ENCODE measurements at regions not wholly inside any gene's neighbourhood (a gene's known extent, or its start where the extent isn't known, plus 50 kb on each side); places are given as distances from the start of the nearest gene placed in this dataset.

- Histone ChIP-seq H3K27me3 (ENCODE audit: insufficient read depth, low read length) (no peaks in the 10 kb centered on the region), H3K36me3 (ENCODE audit: insufficient read depth, low read length) (no peaks in the 10 kb centered on the region), H2AFZ (ENCODE audit: low read length) (peak overlapping the region; percentile 11), H3K79me2 (ENCODE audit: insufficient read depth, low read length) (no peaks in the 10 kb centered on the region), H3K4me3 (ENCODE audit: insufficient read depth, low read length) (no peak overlapping the region), H4K20me1 (ENCODE audit: insufficient read depth, low read length) (no peaks in the 10 kb centered on the region), H3K27ac (ENCODE audit: low read depth, low read length) (peak overlapping the region; percentile 44), H3K4me2 (ENCODE audit: insufficient read depth, low read length) (no peak overlapping the region), H3K4me1 (ENCODE audit: insufficient read depth, low read length) (no peaks in the 10 kb centered on the region), H3K9me3 (ENCODE audit: low read depth, low read length) (no peaks in the 10 kb centered on the region)
- no peak for TF ChIP-seq CTCF (IDR thresholded peaks at IDR 0.05; ENCODE audit: extremely low read depth, low read depth, low read length)
- DNase-seq (ENCODE audit: insufficient read length, low spot score, missing footprints) = peak; percentile 10
Measured at GRCh38 chr5:92527311-92528078, 1053.5 kb downstream of the NR2F1-AS1 start.

DNA sequence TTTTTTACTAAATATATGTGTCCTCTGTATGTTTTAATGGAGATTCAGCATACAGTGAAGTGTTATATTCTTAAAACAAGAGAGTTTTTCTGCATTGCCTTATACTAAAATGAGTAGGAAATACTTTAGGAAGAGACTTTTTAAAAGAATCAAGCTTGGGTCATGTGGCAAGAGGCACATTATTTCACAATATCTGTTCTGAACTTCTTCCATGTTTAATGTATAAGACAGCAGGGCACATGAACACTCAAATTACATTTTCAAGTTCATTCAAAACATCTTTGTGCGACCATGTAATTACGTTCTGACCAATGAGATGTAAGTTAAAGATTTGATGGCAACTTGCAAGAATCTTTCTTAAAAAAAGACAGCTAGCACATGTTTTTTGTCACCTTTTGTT lies 1055.9 kb downstream of the NR2F1-AS1 start:
- DNase-seq (ENCODE audit: insufficient read length, low spot score, missing footprints) = no peak
- H3K36me3 ChIP-seq (ENCODE audit: insufficient read depth, low read length) = no peaks in the 10 kb centered on the region
- H3K4me2 ChIP-seq (ENCODE audit: insufficient read depth, low read length) = no peak overlapping the region
- no peaks in the 10 kb centered on the region for H3K4me1 ChIP-seq (ENCODE audit: insufficient read depth, low read length)
- peak overlapping the region; percentile 14 for H2AFZ ChIP-seq (ENCODE audit: low read length)
- H3K9me3 ChIP-seq (ENCODE audit: low read depth, low read length) = no peaks in the 10 kb centered on the region
- no peaks in the 10 kb centered on the region for H3K79me2 ChIP-seq (ENCODE audit: insufficient read depth, low read length)
- TF ChIP-seq CTCF (IDR thresholded peaks at IDR 0.05; ENCODE audit: extremely low read depth, low read depth, low read length) = no peak
- no peaks in the 10 kb centered on the region for H3K27me3 ChIP-seq (ENCODE audit: insufficient read depth, low read length)
- no peak overlapping the region for H3K27ac ChIP-seq (ENCODE audit: low read depth, low read length)
- H3K4me3 ChIP-seq (ENCODE audit: insufficient read depth, low read length) = no peak overlapping the region
- H4K20me1 ChIP-seq (ENCODE audit: insufficient read depth, low read length) = no peaks in the 10 kb centered on the region

DNA sequence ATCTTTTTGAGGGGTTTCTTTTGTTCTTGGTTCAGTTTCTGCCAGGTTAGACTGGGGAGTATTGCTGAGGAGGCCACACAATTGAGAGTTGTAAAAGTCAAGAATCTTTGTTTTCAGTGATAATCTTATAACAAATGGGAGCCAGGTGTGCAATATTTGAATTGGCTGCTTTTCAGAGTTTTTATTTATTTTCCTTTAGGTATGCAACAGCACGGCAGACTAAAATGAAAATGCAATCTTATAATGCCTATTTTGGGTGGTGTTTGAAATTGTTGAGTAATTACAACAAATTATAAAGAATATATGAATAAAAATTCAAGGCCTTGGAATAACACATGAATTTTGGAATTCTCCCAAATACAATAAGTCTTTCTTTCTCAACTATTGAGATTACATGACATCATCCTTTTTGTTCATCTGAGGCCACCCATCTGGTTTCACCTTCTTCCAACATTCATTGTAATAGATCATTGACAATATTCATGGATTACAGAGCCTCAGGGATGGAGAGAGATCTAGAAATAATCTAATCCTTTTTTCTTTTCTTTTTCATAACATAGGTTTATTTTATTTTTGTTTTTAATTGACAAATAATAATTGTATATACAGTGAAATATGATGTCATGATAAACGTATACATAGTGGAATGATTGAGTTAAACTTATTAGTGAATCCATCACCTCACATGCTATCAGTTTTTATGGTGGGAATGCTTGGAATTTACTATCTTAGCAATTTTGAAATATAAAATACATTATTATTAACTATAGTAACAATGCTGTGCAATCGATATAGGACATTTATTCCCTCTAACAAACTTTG lies 1061.0 kb downstream of the NR2F1-AS1 start:
- Histone ChIP-seq H3K27ac (ENCODE audit: low read depth, low read length) (no peak overlapping the region), H4K20me1 (ENCODE audit: insufficient read depth, low read length) (no peaks in the 10 kb centered on the region), H3K36me3 (ENCODE audit: insufficient read depth, low read length) (no peaks in the 10 kb centered on the region), H3K4me3 (ENCODE audit: insufficient read depth, low read length) (no peak overlapping the region), H3K4me1 (ENCODE audit: insufficient read depth, low read length) (no peaks in the 10 kb centered on the region), H3K4me2 (ENCODE audit: insufficient read depth, low read length) (no peak overlapping the region), H3K9me3 (ENCODE audit: low read depth, low read length) (no peaks in the 10 kb centered on the region), H3K79me2 (ENCODE audit: insufficient read depth, low read length) (no peaks in the 10 kb centered on the region), H3K27me3 (ENCODE audit: insufficient read depth, low read length) (no peaks in the 10 kb centered on the region), H2AFZ (ENCODE audit: low read length) (peak overlapping the region; percentile 28)
- no peak for TF ChIP-seq CTCF (IDR thresholded peaks at IDR 0.05; ENCODE audit: extremely low read depth, low read depth, low read length)
- no peak for DNase-seq (ENCODE audit: insufficient read length, low spot score, missing footprints)

- TF ChIP-seq CTCF (IDR thresholded peaks at IDR 0.05; ENCODE audit: extremely low read depth, low read depth, low read length) = peak; percentile 70
- Histone ChIP-seq H3K79me2 (ENCODE audit: insufficient read depth, low read length) (no peaks in the 10 kb centered on the region), H3K36me3 (ENCODE audit: insufficient read depth, low read length) (no peaks in the 10 kb centered on the region), H3K27me3 (ENCODE audit: insufficient read depth, low read length) (no peaks in the 10 kb centered on the region), H3K4me3 (ENCODE audit: insufficient read depth, low read length) (no peak overlapping the region), H3K9me3 (ENCODE audit: low read depth, low read length) (no peaks in the 10 kb centered on the region), H3K4me2 (ENCODE audit: insufficient read depth, low read length) (peak overlapping the region; percentile 43), H3K27ac (ENCODE audit: low read depth, low read length) (no peak overlapping the region), H3K4me1 (ENCODE audit: insufficient read depth, low read length) (no peaks in the 10 kb centered on the region), H4K20me1 (ENCODE audit: insufficient read depth, low read length) (no peaks in the 10 kb centered on the region), H2AFZ (ENCODE audit: low read length) (peak overlapping the region; percentile 55)
- peak; percentile 73 for DNase-seq (ENCODE audit: insufficient read length, low spot score, missing footprints)
Measured at GRCh38 chr5:92518318-92518904, 1062.6 kb downstream of the NR2F1-AS1 start.
